HepG2 (cell line): ENCODE measurements at regions not wholly inside any gene's neighbourhood (a gene's known extent, or its start where the extent isn't known, plus 50 kb on each side); places are given as distances from the start of the nearest gene placed in this dataset.

Source experiments
- ATAC-seq: fragments of 200-7000 bp; cut with Tn5 transposase; 3 replicates; pipeline ENCODE4 v1.9.1; 2020; ENCODE audit warnings: mild to moderate bottlenecking, moderate library complexity
- BruUV-seq: library from RNA; stranded (reverse); fragments of 400-500 nt; replicated peaks from 2 replicates; lab custom pipeline; 2021; lab: Mats Ljungman, UMichigan
- CTCF ChIA-PET: fragments of 300-600 bp; formaldehyde crosslinking; extraction: SDS; loops from one replicate; lab custom pipeline; 2021; ENCODE audit warnings: low total read pairs, inconsistent platforms, low intra/inter-chr PET ratio; lab: Yijun Ruan, JAX
- POLR2A ChIA-PET: fragments of 350-600 bp; sonication (Branson Sonifier 250); formaldehyde crosslinking; loops from one replicate; lab custom pipeline; 2020; ENCODE audit warnings: antibody characterized with exemption, inconsistent platforms; lab: Yijun Ruan, JAX
- DNase-seq: peaks from one replicate; pipeline ENCODE4 v3.0.0-alpha.2; 2015; ENCODE audit warnings: low spot score
- FAIRE-seq: peaks from 3 replicates; lab custom pipeline; 2011; peaks lifted over from hg19 to GRCh38; lab: Jason Lieb, UNC
- H2AFZ ChIP-seq: one replicate; pipeline ENCODE4 v1.6.1; 2011; ENCODE audit warnings: low read length, inconsistent platforms
- H3K27ac ChIP-seq: fragments of 300-600 bp; 3 replicates; pipeline ENCODE4 v1.8.0; 2011; ENCODE audit warnings: mixed run types, mild to moderate bottlenecking, mixed read lengths, low read length, inconsistent platforms; ENCODE audit not compliant: insufficient read depth; ENCODE audit errors: extremely low read length
- H3K27me3 ChIP-seq, 2 experiments: fragments of 200-600 bp in 1 of 2; 2 replicates in 1 of 2; 3 replicates in 1 of 2; pipeline versions ENCODE4 v1.6.0 to v1.8.0; 2011; ENCODE audit warnings: low read length in 2 of 2, mild to moderate bottlenecking in 2 of 2, moderate library complexity in 2 of 2, inconsistent platforms in 1 of 2; ENCODE audit not compliant: insufficient read depth in 2 of 2, control insufficient read depth in 1 of 2
- H3K36me3 ChIP-seq, 2 experiments: fragments of 200-600 bp in 1 of 2; replicated peaks in 1 of 2; 2 replicates in 1 of 2; 3 replicates in 1 of 2; pipeline versions ENCODE4 v1.5.1 to v1.8.0; 2011; ENCODE audit warnings: low read length in 2 of 2, inconsistent platforms in 1 of 2; ENCODE audit not compliant: insufficient read depth in 2 of 2, control insufficient read depth in 1 of 2
- H3K4me1 ChIP-seq: 2 replicates; pipeline ENCODE4 v1.5.1; 2012; ENCODE audit warnings: low read length, inconsistent platforms; ENCODE audit not compliant: insufficient read depth
- H3K4me2 ChIP-seq: 2 replicates; pipeline ENCODE4 v1.6.0; 2011; ENCODE audit warnings: low read depth, low read length, inconsistent platforms
- H3K4me3 ChIP-seq, 3 experiments: fragments of 200-600 bp in 1 of 3; sonication (generic), shearing (Covaris generic) in 1 of 3; replicated peaks in 1 of 3; 2 replicates each; pipeline ENCODE4 v1.5.1; 2011 to 2016; ENCODE audit warnings: low read length in 3 of 3, inconsistent platforms in 2 of 3, low read depth in 2 of 3, mild to moderate bottlenecking in 2 of 3, control low read depth in 1 of 3, mixed read lengths in 1 of 3; ENCODE audit not compliant: insufficient read depth in 1 of 3
- H3K79me2 ChIP-seq: one replicate; pipeline ENCODE4 v1.6.1; 2011; ENCODE audit warnings: low read length, inconsistent platforms; ENCODE audit not compliant: insufficient read depth
- H3K9ac ChIP-seq: 2 replicates; pipeline ENCODE4 v1.6.0; 2011; ENCODE audit warnings: mild to moderate bottlenecking, low read depth, low read length, inconsistent platforms; ENCODE audit not compliant: insufficient read depth
- H3K9me3 ChIP-seq: 2 replicates; pipeline ENCODE4 v1.5.1; 2012; ENCODE audit warnings: mild to moderate bottlenecking, low read length
- H4K20me1 ChIP-seq: 2 replicates; pipeline ENCODE4 v1.6.0; 2011; ENCODE audit warnings: inconsistent platforms, mild to moderate bottlenecking, low read length, moderate library complexity; ENCODE audit not compliant: insufficient read depth
- CENPX ChIP-seq: sonication (generic); formaldehyde crosslinking; IDR thresholded peaks from 2 replicates; pipeline ENCODE4 v1.9.0; 2021; ENCODE audit warnings: mild to moderate bottlenecking, missing genetic modification reagents, moderate library complexity
- FOSL2 ChIP-seq: sonication (generic); formaldehyde crosslinking; IDR thresholded peaks from 2 replicates; pipeline ENCODE4 v1.4.0; 2020; ENCODE audit warnings: missing genetic modification reagents
- FOXA3 ChIP-seq: IDR thresholded peaks from 2 replicates; pipeline ENCODE4 v1.6.1; 2016; ENCODE audit warnings: missing genetic modification reagents, missing compliant biosample characterization
- IKZF4 ChIP-seq: sonication (generic); formaldehyde crosslinking; IDR thresholded peaks from 2 replicates; pipeline ENCODE4 v1.5.1; 2020; ENCODE audit warnings: borderline replicate concordance, mild to moderate bottlenecking, low read depth, missing genetic modification reagents; ENCODE audit errors: not compliant biosample characterization
- JUN ChIP-seq: sonication (generic); formaldehyde crosslinking; IDR thresholded peaks from 2 replicates; pipeline ENCODE4 v1.4.0; 2020; ENCODE audit warnings: mild to moderate bottlenecking, missing genetic modification reagents
- MXI1 ChIP-seq: IDR thresholded peaks from 3 replicates; pipeline ENCODE4 v1.6.1; 2012; ENCODE audit warnings: low read depth, low read length, inconsistent platforms, borderline replicate concordance
- NFATC3 ChIP-seq: sonication (generic); formaldehyde crosslinking; IDR thresholded peaks from 2 replicates; pipeline ENCODE4 v1.5.1; 2020; ENCODE audit warnings: mild to moderate bottlenecking, missing genetic modification reagents
- NFKBIZ ChIP-seq: IDR thresholded peaks from 2 replicates; pipeline ENCODE4 v1.6.1; 2018; ENCODE audit warnings: missing genetic modification reagents, missing compliant biosample characterization
- NR1H2 ChIP-seq: sonication (generic); formaldehyde crosslinking; IDR thresholded peaks from 2 replicates; pipeline ENCODE4 v1.8.1; 2022; ENCODE audit warnings: low read depth, missing genetic modification reagents, borderline replicate concordance
- PAWR ChIP-seq: sonication (generic); formaldehyde crosslinking; IDR thresholded peaks from 2 replicates; pipeline ENCODE4 v1.4.0; 2020; ENCODE audit warnings: missing genetic modification reagents, mild to moderate bottlenecking, borderline replicate concordance
- PRDM4 ChIP-seq: sonication (generic); formaldehyde crosslinking; IDR thresholded peaks from 2 replicates; pipeline ENCODE4 v1.9.0; 2021; ENCODE audit warnings: missing genetic modification reagents, borderline replicate concordance
- ZFP1 ChIP-seq: IDR thresholded peaks from 2 replicates; pipeline ENCODE4 v1.6.1; 2016
- ZNF569 ChIP-seq: sonication (generic); formaldehyde crosslinking; IDR thresholded peaks from 2 replicates; pipeline ENCODE4 v1.5.0; 2020; ENCODE audit warnings: mild to moderate bottlenecking, missing genetic modification reagents, moderate library complexity, borderline replicate concordance
- ZNF598 ChIP-seq: sonication (generic); formaldehyde crosslinking; IDR thresholded peaks from 2 replicates; pipeline ENCODE4 v1.5.1; 2020; ENCODE audit warnings: mild to moderate bottlenecking, missing genetic modification reagents, borderline replicate concordance
- ZNF781 ChIP-seq: sonication (generic); formaldehyde crosslinking; IDR thresholded peaks from 2 replicates; pipeline ENCODE4 v1.5.1; 2020; ENCODE audit warnings: borderline replicate concordance, mild to moderate bottlenecking, missing genetic modification reagents; ENCODE audit errors: not compliant biosample characterization
- ZNF792 ChIP-seq: IDR thresholded peaks from 2 replicates; pipeline ENCODE4 v1.6.1; 2016
- WGBS: methylation state at CpG from one replicate; pipeline ENCODE4 v1.1.6; 2017; ENCODE audit warnings: low lambda C conversion rate; 5-methylcytosine and 5-hydroxymethylcytosine counted together
- in situ Hi-C: cut with HindIII; loops from 2 replicates; pipeline ENCODE4 v1.10.0; 2017; ENCODE audit warnings: low pct_unique_long_range_greater_than_20kb; ENCODE audit not compliant: extremely low pct_ligation_motif_present
- intact Hi-C: fragments of 100-400 bp; cut with micrococcal nuclease; formaldehyde crosslinking; loops from one replicate; pipeline ENCODE4 v1.10.0; 2022; ENCODE audit not compliant: unreplicated experiment
- TF ChIP-seq, protein P1 (sequence below): sonication (generic); formaldehyde crosslinking; IDR thresholded peaks from 2 replicates; pipeline ENCODE4 v1.9.0; 2022; ENCODE audit warnings: missing genetic modification reagents, mild to moderate bottlenecking, borderline replicate concordance

- TF ChIP-seq NFKBIZ (CRISPR knock-in tag) = no peak
- TF ChIP-seq JUN (CRISPR knock-in tag) = no peak
- no peak for TF ChIP-seq PRDM4 (CRISPR knock-in tag)
- no peak for TF ChIP-seq NFATC3
- no peak for TF ChIP-seq ZNF569 (CRISPR knock-in tag)
- TF ChIP-seq, all 625 proteins: peak for 0
- no peaks in the 10 kb centered on the region for H3K4me1 ChIP-seq
- H3K79me2 ChIP-seq = no peaks in the 10 kb centered on the region
- H3K9me3 ChIP-seq = no peaks in the 10 kb centered on the region
- BruUV-seq = no TSS peak
- in situ Hi-C loops (no loop called here), intact Hi-C loops (no loop called here)
- POLR2A ChIA-PET = no interaction called here
- H3K36me3 ChIP-seq = no peaks in the 10 kb centered on the region
- H3K27ac ChIP-seq = no peak overlapping the region
- FAIRE-seq (no peak), DNase-seq (no peak), ATAC-seq (no peak)
- H3K9ac ChIP-seq = no peak overlapping the region
- no peak overlapping the region for H2AFZ ChIP-seq
- no peaks in the 10 kb centered on the region for H4K20me1 ChIP-seq
- WGBS = 7% methylated on average over 6 of the region's 6 CpGs
- H3K4me2 ChIP-seq = no peak overlapping the region
- H3K27me3 ChIP-seq = peaks cover 0 to 10% of the 10 kb centered on the region in 2 experiments; a peak in 3 of 5 replicates
- H3K4me3 ChIP-seq = no peak overlapping the region
- CTCF ChIA-PET = no interaction called here
These were observed 107.8 kb downstream of the HSPH1 start for GRCh38 chr13:31053896-31054295.

GRCh38 chr13:31053091-31053490 is 108.6 kb downstream of the HSPH1 start:
- no peaks in the 10 kb centered on the region for H3K9me3 ChIP-seq
- no peaks in the 10 kb centered on the region for H3K4me1 ChIP-seq
- intact Hi-C loops = no loop called here
- in situ Hi-C loops = no loop called here
- DNase-seq (no peak), FAIRE-seq (no peak), ATAC-seq (no peak)
- ChIA-PET CTCF (no interaction called here), POLR2A (no interaction called here)
- H3K79me2 ChIP-seq = no peaks in the 10 kb centered on the region
- H3K4me3 ChIP-seq = no peak overlapping the region
- H3K4me2 ChIP-seq = no peak overlapping the region
- H3K27me3 ChIP-seq = peaks cover 0 to 10% of the 10 kb centered on the region in 2 experiments; a peak in 3 of 5 replicates
- H4K20me1 ChIP-seq = no peaks in the 10 kb centered on the region
- no peak overlapping the region for H2AFZ ChIP-seq
- H3K36me3 ChIP-seq = no peaks in the 10 kb centered on the region
- WGBS = 0% methylated on average over 3 of the region's 7 CpGs
- no peak overlapping the region for H3K27ac ChIP-seq
- no peak overlapping the region for H3K9ac ChIP-seq
- BruUV-seq = no TSS peak
- no peak for TF ChIP-seq ZNF792 (CRISPR knock-in tag)
- no peak for TF ChIP-seq ZNF598 (CRISPR knock-in tag)
- no peak for TF ChIP-seq NR1H2 (CRISPR knock-in tag)
- no peak for TF ChIP-seq ZNF781 (CRISPR knock-in tag)
- no peak for TF ChIP-seq MXI1
- no peak for TF ChIP-seq FOSL2 (CRISPR knock-in tag)
- TF ChIP-seq, protein P1, sequence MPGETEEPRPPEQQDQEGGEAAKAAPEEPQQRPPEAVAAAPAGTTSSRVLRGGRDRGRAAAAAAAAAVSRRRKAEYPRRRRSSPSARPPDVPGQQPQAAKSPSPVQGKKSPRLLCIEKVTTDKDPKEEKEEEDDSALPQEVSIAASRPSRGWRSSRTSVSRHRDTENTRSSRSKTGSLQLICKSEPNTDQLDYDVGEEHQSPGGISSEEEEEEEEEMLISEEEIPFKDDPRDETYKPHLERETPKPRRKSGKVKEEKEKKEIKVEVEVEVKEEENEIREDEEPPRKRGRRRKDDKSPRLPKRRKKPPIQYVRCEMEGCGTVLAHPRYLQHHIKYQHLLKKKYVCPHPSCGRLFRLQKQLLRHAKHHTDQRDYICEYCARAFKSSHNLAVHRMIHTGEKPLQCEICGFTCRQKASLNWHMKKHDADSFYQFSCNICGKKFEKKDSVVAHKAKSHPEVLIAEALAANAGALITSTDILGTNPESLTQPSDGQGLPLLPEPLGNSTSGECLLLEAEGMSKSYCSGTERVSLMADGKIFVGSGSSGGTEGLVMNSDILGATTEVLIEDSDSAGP (CRISPR knock-in tag) = no peak
- TF ChIP-seq IKZF4 (CRISPR knock-in tag) = no peak
- TF ChIP-seq PAWR (CRISPR knock-in tag) = no peak
- no peak for TF ChIP-seq FOXA3 (CRISPR knock-in tag)
- no peak for TF ChIP-seq ZFP1 (CRISPR knock-in tag)
- TF ChIP-seq CENPX (CRISPR knock-in tag) = no peak
